ENCODE measurements at regions not wholly inside any gene's neighbourhood (a gene's known extent, or its start where the extent isn't known, plus 50 kb on each side); places are given as distances from the start of the nearest gene placed in this dataset.
"Not testable (repeated sequence)": the region's sequence is repeated elsewhere in the genome, so short reads cannot be mapped to it uniquely, and the experiment has no call there.

DNA sequence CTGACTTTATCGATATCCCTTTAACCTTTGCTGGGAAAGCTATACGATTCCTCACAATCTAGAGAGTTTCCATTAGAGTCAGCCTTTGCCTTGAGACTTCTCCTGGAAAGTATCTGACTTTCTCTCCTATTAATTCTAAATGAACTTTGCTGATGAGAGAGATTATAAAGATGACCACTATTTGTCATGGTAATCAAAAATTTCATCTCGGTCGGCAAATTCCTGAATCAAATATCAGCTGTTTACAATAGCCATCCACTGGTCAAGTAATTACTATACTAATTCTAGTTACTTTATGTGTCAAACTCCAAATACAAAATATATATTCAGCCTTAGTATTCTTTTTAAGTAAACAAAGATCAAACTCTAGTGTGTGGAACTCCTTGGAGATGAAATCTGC is 164.4 kb upstream of the ITGA1 start:
- Mint-ChIP-seq H3K27me3 (no peaks in the 10 kb centered on the region), H3K27ac (no peak overlapping the region), H3K9me3 (peaks cover 9% of the 10 kb centered on the region), H3K4me1 (ENCODE audit: low read depth in 2 of 2) (no peaks in the 10 kb centered on the region), H3K4me3 (no peak overlapping the region), H3K36me3 (no peaks in the 10 kb centered on the region)
- no peak for DNase-seq (ENCODE audit: low spot score)
- ATAC-seq: no peak

DNA sequence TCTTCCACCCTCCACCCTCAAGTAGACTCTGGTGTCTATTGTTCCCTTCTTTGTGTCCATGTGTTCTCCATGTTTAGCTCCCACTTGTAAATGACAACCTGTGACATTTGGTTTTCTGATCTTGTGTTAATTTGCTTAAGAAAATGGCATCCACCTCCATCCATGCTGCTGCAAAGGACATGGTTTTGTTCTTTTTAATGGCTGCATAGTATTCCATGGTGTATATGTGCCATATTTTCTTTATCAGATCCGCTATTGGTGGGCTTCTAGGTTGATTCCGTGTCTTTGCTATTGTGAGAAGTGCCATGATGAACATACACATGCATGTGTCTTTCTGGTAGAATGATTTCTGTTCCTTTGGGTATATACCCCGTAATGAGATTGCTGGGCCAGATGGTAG is 163.4 kb upstream of the ITGA1 start:
- DNase-seq (ENCODE audit: low spot score) (no peak), ATAC-seq (no peak)
- Mint-ChIP-seq H3K4me1 (ENCODE audit: low read depth in 2 of 2) (no peaks in the 10 kb centered on the region), H3K4me3 (no peak overlapping the region), H3K36me3 (no peaks in the 10 kb centered on the region), H3K9me3 (peaks cover 9% of the 10 kb centered on the region), H3K27ac (no peak overlapping the region), H3K27me3 (no peaks in the 10 kb centered on the region)

DNA sequence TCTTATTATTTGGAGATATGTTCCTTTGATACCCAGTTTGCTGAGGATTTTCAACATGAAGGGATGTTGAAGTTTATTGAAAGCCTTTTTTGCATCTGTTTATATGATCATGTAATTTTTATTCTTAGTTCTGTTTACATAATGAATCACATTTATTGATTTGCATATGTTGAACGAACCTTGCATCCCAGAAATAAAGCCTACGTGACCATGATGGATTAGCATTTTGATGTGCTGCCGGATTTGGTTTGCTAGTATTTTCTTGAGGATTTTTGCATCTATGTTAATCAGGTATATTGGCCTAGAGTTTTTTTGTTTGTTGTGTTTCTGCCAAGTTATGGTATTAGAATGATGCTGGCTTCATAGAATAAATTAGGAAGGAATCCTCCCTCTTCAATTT is 161.4 kb upstream of the ITGA1 start:
- H3K9me3 Mint-ChIP-seq: peaks cover 16% of the 10 kb centered on the region
- no peak for DNase-seq (ENCODE audit: low spot score)
- H3K4me3 Mint-ChIP-seq: no peak overlapping the region
- H3K36me3 Mint-ChIP-seq: no peaks in the 10 kb centered on the region
- no peaks in the 10 kb centered on the region for H3K27me3 Mint-ChIP-seq
- H3K27ac Mint-ChIP-seq: no peak overlapping the region
- H3K4me1 Mint-ChIP-seq (ENCODE audit: low read depth in 2 of 2): no peaks in the 10 kb centered on the region
- ATAC-seq: no peak

DNA sequence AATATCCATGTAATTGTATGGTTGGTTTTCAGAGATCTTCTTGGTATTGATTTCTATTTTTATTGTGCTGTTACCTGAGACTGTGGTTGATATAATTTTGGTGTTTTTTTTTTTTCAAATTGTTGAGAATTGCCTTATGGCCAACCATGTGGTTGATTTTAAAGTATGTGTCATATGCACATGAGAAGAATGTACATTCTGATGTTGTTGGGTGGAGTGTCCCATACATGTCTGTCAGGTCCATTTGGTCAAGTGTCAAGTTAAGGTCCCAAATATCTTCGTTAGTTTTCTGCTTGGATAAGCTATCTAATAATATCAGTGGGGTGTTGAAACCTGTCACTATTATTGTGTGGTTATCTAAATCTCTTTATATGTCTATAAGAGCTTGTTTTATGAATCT is 160.0 kb upstream of the ITGA1 start:
- DNase-seq (ENCODE audit: low spot score) (no peak), ATAC-seq (no peak)
- Mint-ChIP-seq H3K27ac (no peak overlapping the region), H3K4me1 (ENCODE audit: low read depth in 2 of 2) (no peaks in the 10 kb centered on the region), H3K4me3 (no peak overlapping the region), H3K36me3 (no peaks in the 10 kb centered on the region), H3K9me3 (peaks cover 16% of the 10 kb centered on the region), H3K27me3 (peaks cover 0 to 8% of the 10 kb centered on the region in 2 donors)

DNA sequence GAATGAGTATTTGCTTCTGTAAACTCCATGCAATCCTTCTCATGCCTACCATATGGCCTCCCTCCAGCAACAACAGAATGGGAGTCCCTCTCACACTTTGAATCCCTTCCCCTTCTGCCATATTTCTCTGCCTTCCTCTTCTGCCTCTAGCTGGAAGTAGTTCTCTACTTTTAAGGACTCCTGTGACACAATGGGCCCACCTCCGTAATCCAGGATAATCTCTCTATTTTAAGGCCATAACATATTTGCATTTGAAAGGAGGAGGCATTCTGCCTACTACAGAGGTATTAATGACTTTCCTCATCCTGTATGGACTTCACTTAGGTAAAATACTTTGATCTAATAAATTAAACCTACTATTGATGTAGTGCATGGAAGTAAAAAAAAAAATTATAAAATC is 155.4 kb upstream of the ITGA1 start:
- DNase-seq (ENCODE audit: low spot score) (no peak), ATAC-seq (no peak)
- Mint-ChIP-seq H3K4me3 (no peak overlapping the region), H3K9me3 (peaks cover 13% of the 10 kb centered on the region), H3K36me3 (no peaks in the 10 kb centered on the region), H3K27me3 (peaks cover 0 to 21% of the 10 kb centered on the region in 2 donors), H3K4me1 (ENCODE audit: low read depth in 2 of 2) (no peaks in the 10 kb centered on the region), H3K27ac (no peak overlapping the region)

DNA sequence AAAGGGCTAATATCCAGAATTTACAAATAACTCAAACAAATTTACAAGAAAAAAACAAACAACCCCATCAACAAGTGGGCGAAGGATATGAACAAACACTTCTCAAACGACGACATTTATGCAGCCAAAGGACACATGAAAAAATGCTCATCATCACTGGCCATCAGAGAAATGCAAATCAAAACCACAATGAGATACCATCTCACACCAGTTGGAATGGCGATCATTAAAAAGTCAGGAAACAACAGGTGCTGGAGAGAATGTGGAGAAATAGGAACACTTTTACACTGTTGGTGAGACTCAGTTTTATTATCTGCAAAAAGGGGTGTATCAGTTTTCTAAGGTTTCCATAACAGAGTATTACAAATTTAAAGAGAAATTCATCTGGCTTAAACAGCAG is 153.5 kb upstream of the ITGA1 start:
- H3K27me3 Mint-ChIP-seq: peaks cover 0 to 21% of the 10 kb centered on the region in 2 donors
- not testable (repeated sequence) for H3K9me3 Mint-ChIP-seq; DNase-seq (ENCODE audit: low spot score); H3K36me3 Mint-ChIP-seq; H3K4me3 Mint-ChIP-seq; H3K27ac Mint-ChIP-seq; H3K4me1 Mint-ChIP-seq (ENCODE audit: low read depth in 2 of 2); ATAC-seq

DNA sequence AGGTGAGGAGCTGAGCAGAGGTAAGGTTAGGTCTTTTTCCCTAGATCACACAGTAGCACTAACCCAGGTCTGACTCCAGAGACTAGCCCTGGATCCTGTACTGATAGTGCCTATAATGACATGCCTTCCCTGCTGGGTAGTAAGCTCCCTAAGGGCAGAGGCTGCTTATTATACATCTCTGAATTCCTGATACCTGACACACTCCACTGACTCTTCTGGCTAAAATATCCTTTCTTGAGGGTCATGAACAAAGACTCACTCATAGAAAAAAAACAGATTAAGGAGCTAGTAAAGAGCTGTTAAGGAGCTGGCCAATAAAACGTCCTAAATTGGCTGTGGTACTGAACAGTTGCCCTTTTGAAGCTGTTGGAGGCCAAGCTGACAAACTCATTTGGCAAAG is 149.0 kb upstream of the ITGA1 start:
- Mint-ChIP-seq H3K36me3 (no peaks in the 10 kb centered on the region), H3K27ac (no peak overlapping the region), H3K4me3 (no peak overlapping the region), H3K9me3 (peaks cover 6% of the 10 kb centered on the region), H3K4me1 (ENCODE audit: low read depth in 2 of 2) (no peaks in the 10 kb centered on the region), H3K27me3 (peaks cover 0 to 14% of the 10 kb centered on the region in 2 donors)
- DNase-seq (ENCODE audit: low spot score) (no peak), ATAC-seq (no peak)

DNA sequence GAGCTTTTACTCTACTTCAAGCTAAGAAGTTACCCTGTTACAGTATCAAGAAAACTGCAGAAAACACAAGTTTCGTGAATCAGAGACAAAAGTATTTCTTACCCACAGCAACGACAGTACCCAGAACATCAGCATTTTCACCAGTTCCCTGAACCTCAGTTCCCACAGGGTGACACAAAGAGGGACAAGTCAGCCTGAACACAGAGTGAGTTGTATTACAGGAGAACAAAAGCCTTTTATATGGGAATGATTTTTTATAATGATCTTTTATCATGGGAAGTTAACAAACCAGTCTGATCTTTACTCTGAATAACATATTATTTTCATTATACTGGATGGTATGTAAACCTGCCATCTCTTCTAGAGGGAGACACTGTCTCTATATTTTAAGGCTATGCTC is 139.0 kb upstream of the ITGA1 start:
- no peak for ATAC-seq
- Mint-ChIP-seq H3K9me3 (no peaks in the 10 kb centered on the region), H3K4me3 (no peak overlapping the region), H3K4me1 (ENCODE audit: low read depth in 2 of 2) (no peaks in the 10 kb centered on the region), H3K36me3 (no peaks in the 10 kb centered on the region), H3K27ac (no peak overlapping the region), H3K27me3 (peaks cover 5 to 22% of the 10 kb centered on the region in 2 donors)
- no peak for DNase-seq (ENCODE audit: low spot score)

DNA sequence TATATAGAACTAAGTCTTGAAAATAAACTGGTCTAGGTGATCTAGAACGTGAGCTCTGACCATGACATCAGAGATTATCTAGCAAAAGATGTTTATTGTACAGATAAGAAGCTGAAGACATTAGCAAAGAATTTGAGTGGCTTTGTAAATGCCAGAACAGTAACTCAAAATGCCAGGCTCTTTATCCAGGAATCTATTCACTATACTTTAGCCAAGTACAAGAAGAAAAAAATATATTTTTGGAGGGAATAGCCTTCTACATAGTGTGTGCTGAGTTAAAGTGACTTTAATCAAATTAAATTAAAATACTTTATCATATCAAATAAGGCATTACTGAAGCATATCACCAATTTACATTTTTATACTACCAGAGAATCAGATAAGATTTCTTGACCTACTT is 132.6 kb upstream of the ITGA1 start:
- H3K4me3 Mint-ChIP-seq: no peak overlapping the region
- H3K9me3 Mint-ChIP-seq: no peaks in the 10 kb centered on the region
- ATAC-seq (no peak), DNase-seq (ENCODE audit: low spot score) (no peak)
- no peaks in the 10 kb centered on the region for H3K36me3 Mint-ChIP-seq
- H3K4me1 Mint-ChIP-seq (ENCODE audit: low read depth in 2 of 2): no peaks in the 10 kb centered on the region
- peaks cover 11 to 41% of the 10 kb centered on the region in 2 donors for H3K27me3 Mint-ChIP-seq
- no peak overlapping the region for H3K27ac Mint-ChIP-seq

DNA sequence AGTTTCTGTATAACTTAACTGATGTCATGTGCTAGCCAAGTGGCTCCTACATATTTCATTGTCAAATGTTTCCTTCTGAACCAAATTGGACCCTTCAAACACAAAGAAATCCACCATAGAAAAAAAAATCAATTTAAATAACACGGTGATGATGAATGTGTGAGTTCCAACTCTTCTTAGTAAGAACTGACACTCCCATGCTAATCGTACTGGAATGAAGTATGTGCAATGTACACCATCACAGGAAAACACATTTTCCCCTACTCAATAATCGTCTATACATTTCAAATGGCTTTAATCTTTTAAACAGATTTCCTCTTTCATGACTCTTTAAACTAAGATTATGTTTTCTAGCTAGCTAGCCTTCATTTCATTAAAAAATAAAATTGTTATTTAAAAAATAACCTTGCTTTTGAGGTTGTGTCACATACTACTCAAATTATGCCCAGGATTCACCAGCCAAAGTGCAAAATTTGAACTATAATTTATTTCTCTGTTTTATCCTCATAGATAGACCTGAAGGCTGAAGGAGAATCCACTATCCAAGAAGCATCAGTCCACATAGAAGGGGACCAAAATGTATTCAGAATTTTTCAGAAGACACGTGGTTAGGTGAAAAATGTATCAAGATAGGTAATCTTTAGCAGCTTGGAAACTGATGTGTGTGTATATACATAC is 131.0 kb upstream of the ITGA1 start:
- no peak overlapping the region for H3K4me3 Mint-ChIP-seq
- no peaks in the 10 kb centered on the region for H3K36me3 Mint-ChIP-seq

DNA sequence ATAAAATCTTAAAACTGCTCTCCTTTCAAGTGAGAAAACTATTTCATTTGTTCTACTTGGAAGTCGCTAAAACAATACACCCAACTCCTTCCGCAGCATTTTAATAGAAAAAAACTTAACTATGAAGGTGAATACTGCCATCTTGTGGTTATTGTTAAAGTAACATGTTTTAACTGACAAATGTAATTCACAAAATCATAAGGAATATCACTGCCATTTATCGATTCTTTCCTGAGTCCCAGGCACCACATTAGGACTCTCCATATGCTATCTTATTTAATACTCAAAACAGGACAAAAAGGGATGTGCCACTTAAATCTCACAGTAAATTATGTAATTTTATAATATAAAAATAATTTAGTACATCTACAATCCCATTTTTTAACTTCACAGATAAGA is 130.5 kb upstream of the ITGA1 start:
- Mint-ChIP-seq H3K27me3 (peaks cover 9 to 25% of the 10 kb centered on the region in 2 donors), H3K36me3 (no peaks in the 10 kb centered on the region), H3K27ac (no peak overlapping the region), H3K9me3 (no peaks in the 10 kb centered on the region), H3K4me1 (ENCODE audit: low read depth in 2 of 2) (no peaks in the 10 kb centered on the region), H3K4me3 (no peak overlapping the region)
- no peak for ATAC-seq
- no peak for DNase-seq (ENCODE audit: low spot score)

More for the DNA sequence above, 131.0 kb upstream of the ITGA1 start:
- Mint-ChIP-seq H3K9me3 (no peaks in the 10 kb centered on the region), H3K27me3 (peaks cover 11 to 25% of the 10 kb centered on the region in 2 donors), H3K4me1 (ENCODE audit: low read depth in 2 of 2) (no peaks in the 10 kb centered on the region), H3K27ac (no peak overlapping the region)
- no peak for ATAC-seq
- DNase-seq (ENCODE audit: low spot score): no peak

DNA sequence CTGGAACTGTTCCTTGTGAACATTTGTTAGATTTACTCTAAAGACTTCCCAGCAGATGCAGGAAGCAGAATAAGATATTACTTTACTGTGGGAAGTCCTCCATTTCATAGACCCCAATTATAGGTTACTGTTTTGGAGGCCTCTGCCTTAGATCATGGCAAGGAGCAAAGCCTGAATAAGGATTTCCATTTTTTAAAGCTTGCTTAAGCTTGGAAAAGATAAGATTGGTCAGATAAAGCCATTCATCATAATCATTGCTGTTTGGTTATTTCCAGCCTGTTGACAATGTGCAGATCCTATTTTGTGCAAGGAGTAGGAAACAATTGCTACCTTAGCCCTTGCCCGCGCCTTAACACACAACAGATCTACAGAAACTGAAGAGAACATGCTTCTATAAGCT is 129.5 kb upstream of the ITGA1 start:
- DNase-seq (ENCODE audit: low spot score) (no peak), ATAC-seq (no peak)
- Mint-ChIP-seq H3K4me3 (no peak overlapping the region), H3K27ac (no peak overlapping the region), H3K36me3 (no peaks in the 10 kb centered on the region), H3K27me3 (peaks cover 11 to 22% of the 10 kb centered on the region in 2 donors), H3K9me3 (no peaks in the 10 kb centered on the region), H3K4me1 (ENCODE audit: low read depth in 2 of 2) (no peaks in the 10 kb centered on the region)

DNA sequence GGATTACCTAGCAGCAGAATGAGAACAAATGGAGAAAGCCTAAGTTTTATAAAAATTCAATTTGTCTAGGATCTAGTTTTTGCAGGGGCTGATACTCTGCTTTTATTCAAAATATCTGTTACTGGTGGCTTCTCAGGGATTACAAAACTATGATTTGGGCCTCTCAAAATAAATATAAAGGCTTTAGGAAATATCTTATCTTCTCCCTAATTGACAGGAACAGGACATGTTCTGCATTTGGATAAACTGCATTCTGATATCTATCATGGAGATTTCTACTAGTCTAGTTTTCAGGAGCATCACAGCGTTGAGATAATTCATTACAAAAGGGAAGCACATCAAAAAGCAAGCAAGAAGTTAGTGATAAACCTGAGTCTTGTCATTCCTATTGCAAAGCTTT is 127.1 kb upstream of the ITGA1 start:
- Mint-ChIP-seq H3K4me3 (no peak overlapping the region), H3K27ac (no peak overlapping the region), H3K36me3 (no peaks in the 10 kb centered on the region), H3K9me3 (no peaks in the 10 kb centered on the region), H3K27me3 (peaks cover 9 to 11% of the 10 kb centered on the region in 2 donors), H3K4me1 (ENCODE audit: low read depth in 2 of 2) (no peaks in the 10 kb centered on the region)
- no peak for DNase-seq (ENCODE audit: low spot score)
- ATAC-seq: no peak

DNA sequence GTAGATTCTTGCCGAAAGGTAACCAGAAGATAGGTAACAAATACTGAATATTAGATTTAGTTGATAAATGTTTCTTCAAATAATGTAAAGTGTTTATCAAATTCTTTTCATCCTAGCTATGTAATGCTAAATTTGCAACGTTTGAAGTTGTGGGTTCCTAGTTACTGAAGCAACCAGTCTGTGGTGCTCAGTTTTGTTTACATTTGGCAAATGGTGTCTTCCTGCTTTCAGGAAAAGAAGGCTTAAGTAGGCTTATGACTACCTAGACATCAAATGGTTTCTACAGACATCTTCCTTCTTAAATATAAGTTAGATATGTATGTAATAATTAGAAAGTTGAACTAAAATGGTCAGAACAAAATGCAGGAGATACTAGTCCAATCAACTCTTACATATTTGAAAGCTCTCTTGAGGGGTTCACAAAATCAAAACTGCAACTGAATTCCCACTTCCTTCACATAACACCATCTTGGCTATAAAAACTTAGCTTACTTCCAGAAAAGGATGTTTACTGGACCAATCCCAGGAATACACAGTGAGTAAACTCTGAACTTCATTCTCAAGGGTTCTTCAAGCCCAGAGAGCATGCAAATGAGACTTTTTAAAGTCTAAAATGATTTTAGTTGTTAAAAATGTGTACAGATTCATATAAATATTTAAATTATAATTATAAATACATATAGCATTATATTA is 125.7 kb upstream of the ITGA1 start:
- ATAC-seq (no peak), DNase-seq (ENCODE audit: low spot score) (no peak)
- no peaks in the 10 kb centered on the region for H3K4me1 Mint-ChIP-seq (ENCODE audit: low read depth in 2 of 2)
- H3K27ac Mint-ChIP-seq: no peak overlapping the region
- H3K4me3 Mint-ChIP-seq: no peak overlapping the region
- no peaks in the 10 kb centered on the region for H3K9me3 Mint-ChIP-seq
- peaks cover 11% of the 10 kb centered on the region in 2 donors for H3K27me3 Mint-ChIP-seq
- no peaks in the 10 kb centered on the region for H3K36me3 Mint-ChIP-seq

DNA sequence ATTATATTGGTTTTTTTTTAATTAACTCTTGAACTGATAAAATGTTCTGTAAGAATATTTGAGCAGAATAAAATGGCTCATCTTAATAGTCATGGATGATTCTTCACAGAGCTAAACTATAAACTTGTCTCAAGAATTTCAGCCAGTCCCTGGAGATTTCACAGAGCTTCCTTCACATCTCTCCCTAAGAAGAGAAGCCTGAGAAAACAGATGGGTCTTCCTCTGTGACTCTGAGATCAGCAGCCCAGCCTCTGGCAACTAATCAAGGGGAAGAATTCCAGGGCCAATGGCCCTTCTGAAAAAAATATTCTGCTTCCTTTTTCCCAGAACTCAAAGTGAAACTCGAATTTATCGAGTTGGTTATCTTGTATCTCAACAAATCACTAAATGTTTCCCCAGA is 122.2 kb upstream of the ITGA1 start:
- Mint-ChIP-seq H3K9me3 (no peaks in the 10 kb centered on the region), H3K27ac (no peak overlapping the region), H3K4me1 (ENCODE audit: low read depth in 2 of 2) (no peaks in the 10 kb centered on the region), H3K4me3 (no peak overlapping the region), H3K36me3 (no peaks in the 10 kb centered on the region), H3K27me3 (peaks cover 22 to 28% of the 10 kb centered on the region in 2 donors)
- no peak for ATAC-seq
- no peak for DNase-seq (ENCODE audit: low spot score)
